CD14-positive monocyte (primary cell): ENCODE measurements at regions not wholly inside any gene's neighbourhood (a gene's known extent, or its start where the extent isn't known, plus 50 kb on each side); places are given as distances from the start of the nearest gene placed in this dataset.

Experiments
- DNase-seq, 3 donors: peaks; one replicate each; pipeline ENCODE4 v3.0.0-alpha.2; 2011 to 2022
- H2AFZ ChIP-seq: 2 replicates; pipeline ENCODE4 v1.6.0; 2012; ENCODE audit warnings: mild to moderate bottlenecking, low read depth, low read length, inconsistent platforms; ENCODE audit not compliant: insufficient read depth, poor library complexity, severe bottlenecking
- H3K27ac ChIP-seq, 2 donors: 1 replicate in 1 of 2; 2 replicates in 1 of 2; pipeline ENCODE4 v1.5.1; 2012 to 2013; ENCODE audit warnings: low read length in 2 of 2, control low read depth in 1 of 2, inconsistent platforms in 1 of 2, low read depth in 1 of 2, mild to moderate bottlenecking in 1 of 2
- H3K27me3 ChIP-seq, 2 donors: one replicate each; pipeline versions ENCODE4 v1.6.0 to v1.6.1; 2011 to 2013; ENCODE audit warnings: low read length in 2 of 2; ENCODE audit not compliant: control insufficient read depth in 2 of 2, insufficient read depth in 2 of 2
- H3K36me3 ChIP-seq, 2 donors: replicated peaks in 1 of 2; 1 replicate in 1 of 2; 2 replicates in 1 of 2; pipeline versions ENCODE4 v1.5.1 to v1.6.1; 2012 to 2013; ENCODE audit warnings: low read length in 2 of 2, control low read depth in 1 of 2, inconsistent platforms in 1 of 2, mild to moderate bottlenecking in 1 of 2; ENCODE audit not compliant: insufficient read depth in 2 of 2, control insufficient read depth in 1 of 2
- H3K4me1 ChIP-seq, 2 donors: 1 replicate in 1 of 2; 2 replicates in 1 of 2; pipeline versions ENCODE4 v1.5.1 to v1.6.1; 2012 to 2013; ENCODE audit warnings: low read length in 2 of 2, control low read depth in 1 of 2, inconsistent platforms in 1 of 2, mild to moderate bottlenecking in 1 of 2, moderate library complexity in 1 of 2; ENCODE audit not compliant: insufficient read depth in 2 of 2, control insufficient read depth in 1 of 2
- H3K4me2 ChIP-seq: replicated peaks from 2 replicates; pipeline ENCODE3; 2012; ENCODE audit warnings: low read length, moderate library complexity, mild to moderate bottlenecking; ENCODE audit not compliant: poor library complexity, severe bottlenecking; ENCODE audit errors: extremely low read depth
- H3K4me3 ChIP-seq, 3 experiments: fragments of 200-600 bp in 1 of 3; sonication (generic) in 1 of 3; replicated peaks in 1 of 3; 1 replicate in 2 of 3; 2 replicates in 1 of 3; pipeline ENCODE4 v1.5.1; 2011 to 2013; ENCODE audit warnings: low read length in 3 of 3, mild to moderate bottlenecking in 3 of 3, control low read depth in 2 of 3, low read depth in 2 of 3, inconsistent platforms in 1 of 3, moderate library complexity in 1 of 3
- H3K79me2 ChIP-seq: 2 replicates; pipeline ENCODE4 v1.6.0; 2012; ENCODE audit warnings: mild to moderate bottlenecking, control low read depth, inconsistent platforms, low read length, moderate library complexity; ENCODE audit not compliant: insufficient read depth
- H3K9ac ChIP-seq: 2 replicates; pipeline ENCODE4 v1.6.0; 2017; ENCODE audit warnings: low read length, mild to moderate bottlenecking; ENCODE audit not compliant: insufficient read depth, poor library complexity, severe bottlenecking
- H3K9me3 ChIP-seq, 2 donors: replicated peaks in 1 of 2; 1 replicate in 1 of 2; 2 replicates in 1 of 2; pipeline versions ENCODE4 v1.5.1 to v1.6.1; 2012 to 2013; ENCODE audit warnings: low read length in 2 of 2, control low read depth in 1 of 2; ENCODE audit not compliant: control insufficient read depth in 1 of 2, insufficient read depth in 1 of 2
- H4K20me1 ChIP-seq: 2 replicates; pipeline ENCODE4 v1.6.0; 2012; ENCODE audit warnings: mild to moderate bottlenecking, low read length, control low read depth, moderate library complexity; ENCODE audit not compliant: insufficient read depth
- H3K27ac Mint-ChIP-seq, 7 donors: one replicate each; pipeline ENCODE4 v1.8.0; 2020; ENCODE audit warnings: mild to moderate bottlenecking in 7 of 7, mixed read lengths in 7 of 7, moderate library complexity in 6 of 7, inconsistent platforms in 2 of 7
- H3K27me3 Mint-ChIP-seq, 3 donors: one replicate each; pipeline ENCODE4 v1.8.0; 2021 to 2022; ENCODE audit warnings: low read depth in 3 of 3, mild to moderate bottlenecking in 3 of 3, mixed read lengths in 3 of 3, moderate library complexity in 3 of 3, inconsistent platforms in 1 of 3
- H3K36me3 Mint-ChIP-seq, 2 donors: one replicate each; pipeline ENCODE4 v1.8.0; 2020; ENCODE audit warnings: mixed read lengths in 2 of 2, inconsistent platforms in 1 of 2, mild to moderate bottlenecking in 1 of 2
- H3K4me1 Mint-ChIP-seq: one replicate; pipeline ENCODE4 v1.8.0; 2020; ENCODE audit warnings: mild to moderate bottlenecking, mixed read lengths
- H3K4me3 Mint-ChIP-seq, 2 donors: one replicate each; pipeline ENCODE4 v1.8.0; 2020; ENCODE audit warnings: mild to moderate bottlenecking in 2 of 2, mixed read lengths in 2 of 2, moderate library complexity in 1 of 2
- H3K9me3 Mint-ChIP-seq, 7 donors: one replicate each; pipeline ENCODE4 v1.8.0; 2020 to 2022; ENCODE audit warnings: mixed read lengths in 7 of 7, mild to moderate bottlenecking in 6 of 7, moderate library complexity in 6 of 7, inconsistent platforms in 2 of 7
- WGBS: methylation state at CpG from one replicate; pipeline ENCODE4 v1.1.5; 2013; ENCODE audit warnings: missing lambda C conversion rate; ENCODE audit not compliant: insufficient coverage; 5-methylcytosine and 5-hydroxymethylcytosine counted together
- intact Hi-C, 2 donors: fragments of 100-400 bp; cut with micrococcal nuclease; formaldehyde crosslinking; loops; one replicate each; pipeline versions ENCODE4 v1.15.0 to v1.15.1; 2023
- TF ChIP-seq, protein P1 (sequence below): fragments of 200-600 bp; IDR thresholded peaks from one replicate; pipeline ENCODE4 v1.8.0; 2022; ENCODE audit warnings: antibody characterized with exemption, mild to moderate bottlenecking

DNA sequence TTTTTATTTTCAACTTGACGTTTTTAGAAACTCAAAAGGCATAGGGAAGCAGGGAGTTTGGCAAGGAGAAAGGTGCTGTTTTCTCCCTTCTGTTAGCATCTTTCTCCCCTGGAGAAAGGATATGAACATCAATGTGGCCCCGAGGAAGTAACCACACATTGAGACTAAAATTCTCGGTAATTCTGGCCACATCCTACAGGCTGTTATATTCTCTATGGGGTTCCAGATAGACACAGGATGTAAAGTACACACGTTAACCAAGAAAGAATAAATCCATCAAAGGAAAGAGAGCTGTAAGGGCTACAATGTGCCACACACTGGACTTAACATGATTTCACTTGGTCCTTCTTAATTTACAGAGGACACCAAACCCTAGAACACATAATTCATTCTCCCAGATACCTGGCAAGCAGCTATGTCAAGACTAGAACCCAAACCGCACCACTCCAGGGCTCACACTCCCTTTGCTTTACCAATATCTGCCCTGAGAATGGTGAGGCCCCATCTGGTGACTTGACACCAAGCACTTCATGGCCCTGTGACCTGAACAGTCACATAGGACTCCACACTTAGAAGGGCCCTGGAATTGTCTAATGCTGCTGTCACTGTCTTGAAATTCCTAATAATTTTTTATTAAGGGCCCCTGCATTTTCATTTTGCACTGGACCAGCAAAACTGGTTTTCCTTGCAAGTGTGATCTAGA lies 73.9 kb downstream of the PRLHR start:
- Histone ChIP-seq H3K27me3 (peaks cover 7 to 14% of the 10 kb centered on the region in 2 donors), H3K9ac (no peak overlapping the region), H3K4me3 (no peak overlapping the region), H3K27ac (no peak overlapping the region), H4K20me1 (no peaks in the 10 kb centered on the region), H3K4me2 (no peak overlapping the region), H3K79me2 (no peaks in the 10 kb centered on the region), H3K4me1 (peaks cover 12 to 20% of the 10 kb centered on the region in 2 donors), H3K36me3 (no peaks in the 10 kb centered on the region), H2AFZ (no peak overlapping the region), H3K9me3 (no peaks in the 10 kb centered on the region)
- H3K4me1 Mint-ChIP-seq = peaks cover 9% of the 10 kb centered on the region
- no peak for DNase-seq
- peak overlapping the region in 1 of 2 donors; percentile 35 for H3K4me3 Mint-ChIP-seq
- H3K27ac Mint-ChIP-seq = no peak overlapping the region
- intact Hi-C loops = no loop called here
- 80% methylated on average over 3 of the region's 5 CpGs for WGBS
- H3K9me3 Mint-ChIP-seq = peaks cover 3 to 15% (median 6%) of the 10 kb centered on the region in 7 donors
- H3K27me3 Mint-ChIP-seq = peaks cover 10 to 36% (median 16%) of the 10 kb centered on the region in 3 donors
- H3K36me3 Mint-ChIP-seq = no peaks in the 10 kb centered on the region
- TF ChIP-seq, protein P1, sequence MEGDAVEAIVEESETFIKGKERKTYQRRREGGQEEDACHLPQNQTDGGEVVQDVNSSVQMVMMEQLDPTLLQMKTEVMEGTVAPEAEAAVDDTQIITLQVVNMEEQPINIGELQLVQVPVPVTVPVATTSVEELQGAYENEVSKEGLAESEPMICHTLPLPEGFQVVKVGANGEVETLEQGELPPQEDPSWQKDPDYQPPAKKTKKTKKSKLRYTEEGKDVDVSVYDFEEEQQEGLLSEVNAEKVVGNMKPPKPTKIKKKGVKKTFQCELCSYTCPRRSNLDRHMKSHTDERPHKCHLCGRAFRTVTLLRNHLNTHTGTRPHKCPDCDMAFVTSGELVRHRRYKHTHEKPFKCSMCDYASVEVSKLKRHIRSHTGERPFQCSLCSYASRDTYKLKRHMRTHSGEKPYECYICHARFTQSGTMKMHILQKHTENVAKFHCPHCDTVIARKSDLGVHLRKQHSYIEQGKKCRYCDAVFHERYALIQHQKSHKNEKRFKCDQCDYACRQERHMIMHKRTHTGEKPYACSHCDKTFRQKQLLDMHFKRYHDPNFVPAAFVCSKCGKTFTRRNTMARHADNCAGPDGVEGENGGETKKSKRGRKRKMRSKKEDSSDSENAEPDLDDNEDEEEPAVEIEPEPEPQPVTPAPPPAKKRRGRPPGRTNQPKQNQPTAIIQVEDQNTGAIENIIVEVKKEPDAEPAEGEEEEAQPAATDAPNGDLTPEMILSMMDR = no peak

DNA sequence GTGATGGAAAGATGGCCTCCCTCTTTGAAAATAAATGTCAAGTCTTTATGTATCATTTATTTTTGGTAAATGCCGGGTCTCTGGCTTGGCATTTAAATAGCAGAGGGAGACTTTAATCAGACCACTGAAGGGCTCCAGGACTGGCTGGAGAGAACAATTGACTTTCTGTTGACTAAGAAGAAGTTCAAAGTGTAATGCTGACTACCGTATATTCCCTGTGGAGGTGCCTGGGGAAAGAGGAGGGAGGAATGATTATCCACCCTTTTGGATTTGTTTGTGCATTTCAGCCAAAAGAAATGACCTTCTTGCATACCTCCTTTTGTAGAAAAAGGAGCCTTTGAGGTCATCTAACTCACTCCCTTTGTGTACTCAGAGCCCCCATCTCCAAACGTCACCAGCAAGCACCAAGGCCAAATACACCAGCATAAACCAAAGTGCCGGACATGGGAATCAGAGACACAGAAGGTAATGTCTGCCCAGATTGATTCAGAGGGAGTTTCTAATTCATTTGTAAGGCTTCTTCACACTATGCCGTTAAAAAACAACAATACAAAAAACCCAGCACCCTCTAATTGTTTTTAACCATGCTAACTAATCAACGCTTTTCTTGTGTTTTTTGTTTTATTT lies 75.2 kb downstream of the PRLHR start:
- H3K27ac ChIP-seq = no peak overlapping the region
- Mint-ChIP-seq H3K4me1 (peaks cover 22% of the 10 kb centered on the region), H3K27me3 (peaks cover 8 to 34% (median 12%) of the 10 kb centered on the region in 3 donors), H3K36me3 (no peaks in the 10 kb centered on the region), H3K27ac (no peak overlapping the region), H3K4me3 (no peak overlapping the region), H3K9me3 (peaks cover 3 to 15% (median 9%) of the 10 kb centered on the region in 7 donors)
- TF ChIP-seq, protein P1 = no peak
- H3K4me3 ChIP-seq = no peak overlapping the region
- intact Hi-C loops = no loop called here
- H2AFZ ChIP-seq = no peak overlapping the region
- H3K4me1 ChIP-seq = peaks cover 25 to 33% of the 10 kb centered on the region in 2 donors
- no peak overlapping the region for H3K9ac ChIP-seq
- H3K27me3 ChIP-seq = peaks cover 5% of the 10 kb centered on the region in 2 donors
- H3K4me2 ChIP-seq = no peak overlapping the region
- no peaks in the 10 kb centered on the region for H4K20me1 ChIP-seq
- 90% methylated on average over 2 of the region's 6 CpGs for WGBS
- no peaks in the 10 kb centered on the region for H3K9me3 ChIP-seq
- H3K36me3 ChIP-seq = no peaks in the 10 kb centered on the region
- no peak for DNase-seq
- no peaks in the 10 kb centered on the region for H3K79me2 ChIP-seq
